Upper lobe of left lung (tissue), 6 donors: ENCODE measurements at regions not wholly inside any gene's neighbourhood (a gene's known extent, or its start where the extent isn't known, plus 50 kb on each side); places are given as distances from the start of the nearest gene placed in this dataset.
A peak's percentile ranks its signal among the peaks of the same experiment; 100 is the strongest.

Experiments
- ATAC-seq, 2 donors: fragments of 200-7000 bp; cut with Tn5 transposase; one replicate each; pipeline ENCODE4 v1.9.1; 2022; ENCODE audit warnings: mild to moderate bottlenecking in 2 of 2, moderate library complexity in 2 of 2; ENCODE audit not compliant: low FRiP score in 2 of 2
- DNase-seq, 2 donors: peaks; one replicate each; pipeline ENCODE4 v3.0.0-alpha.2; 2019 to 2020
- H3K27ac ChIP-seq, 4 donors: fragments of 200-600 bp; sonication (generic); one replicate each; pipeline ENCODE4 v1.5.1; 2016 to 2019
- H3K27me3 ChIP-seq, 4 donors: fragments of 200-600 bp; sonication (generic); one replicate each; pipeline ENCODE4 v1.5.1; 2017 to 2019
- H3K36me3 ChIP-seq, 4 donors: fragments of 200-600 bp; sonication (generic); one replicate each; pipeline ENCODE4 v1.5.1; 2016 to 2019
- H3K4me1 ChIP-seq, 4 donors: fragments of 200-600 bp; sonication (generic); one replicate each; pipeline ENCODE4 v1.5.1; 2018 to 2019
- H3K4me3 ChIP-seq, 4 donors: fragments of 200-600 bp; sonication (generic); one replicate each; pipeline ENCODE4 v1.5.1; 2017 to 2019; ENCODE audit warnings: mild to moderate bottlenecking in 2 of 4, moderate library complexity in 1 of 4
- H3K9me3 ChIP-seq, 4 donors: fragments of 200-600 bp; sonication (generic); one replicate each; pipeline ENCODE4 v1.5.1; 2018 to 2019
- CTCF ChIP-seq, 6 experiments: fragments of 450-650 bp in 4 of 6; fragments of 200-600 bp in 2 of 6; sonication (generic) in 2 of 6; IDR thresholded peaks; one replicate each; pipeline ENCODE4 v1.5.1; 2016 to 2019; ENCODE audit warnings: antibody characterized with exemption in 6 of 6
- EP300 ChIP-seq, 4 donors: sonication (generic); formaldehyde crosslinking; IDR thresholded peaks; one replicate each; pipeline ENCODE4 v1.5.1; 2017; ENCODE audit warnings: antibody characterized with exemption in 4 of 4, control low read depth in 2 of 4
- POLR2A ChIP-seq, 4 donors: fragments of 450-650 bp; IDR thresholded peaks; one replicate each; pipeline ENCODE4 v1.5.1; 2016 to 2017; ENCODE audit warnings: antibody characterized with exemption in 4 of 4, mild to moderate bottlenecking in 2 of 4
- POLR2AphosphoS5 ChIP-seq, 2 donors: sonication (generic); formaldehyde crosslinking; IDR thresholded peaks; one replicate each; pipeline ENCODE4 v1.5.1; 2017; ENCODE audit warnings: antibody characterized with exemption in 2 of 2
- WGBS, 2 donors: methylation state at CpG; one replicate each; pipeline ENCODE4 v1.1.5; 2017 to 2018; 5-methylcytosine and 5-hydroxymethylcytosine counted together
- donor health status: DM: no; HTN: no; CAD: no; lungs with moderate emphysema.
- donor health status: DM: no; HTN: yes; CAD: no; lungs with severe emphysema.

- no peaks in the 10 kb centered on the region for H3K27me3 ChIP-seq
- H3K36me3 ChIP-seq: no peaks in the 10 kb centered on the region
- ATAC-seq (no peak), DNase-seq (no peak)
- no peak overlapping the region for H3K4me3 ChIP-seq
- peaks cover 0 to 3% (median 0%) of the 10 kb centered on the region in 4 donors for H3K4me1 ChIP-seq
- 83 to 87% methylated on average over 9 to 18 of the region's 18 CpGs for WGBS, 2 donors
- H3K27ac ChIP-seq: no peak overlapping the region
- no peaks in the 10 kb centered on the region for H3K9me3 ChIP-seq
- TF ChIP-seq POLR2AphosphoS5 (IDR thresholded peaks at IDR 0.05): no peak
- no peak for TF ChIP-seq POLR2A (IDR thresholded peaks at IDR 0.05)
- no peak for TF ChIP-seq EP300 (IDR thresholded peaks at IDR 0.05)
- TF ChIP-seq CTCF (IDR thresholded peaks at IDR 0.05): no peak
These were observed 94.8 kb upstream of the USP24 start for GRCh38 chr1:55309786-55310504.

- Histone ChIP-seq H3K4me1 (peaks cover 0 to 3% (median 0%) of the 10 kb centered on the region in 4 donors), H3K27me3 (no peaks in the 10 kb centered on the region), H3K4me3 (no peak overlapping the region), H3K9me3 (no peaks in the 10 kb centered on the region), H3K36me3 (no peaks in the 10 kb centered on the region), H3K27ac (no peak overlapping the region)
- no peak for ATAC-seq
- WGBS, 2 donors: 86 to 100% methylated on average over 1 to 2 of the region's 2 CpGs
- DNase-seq: no peak
- TF ChIP-seq POLR2A (IDR thresholded peaks at IDR 0.05): no peak
- TF ChIP-seq EP300 (IDR thresholded peaks at IDR 0.05): peak in 1 of 4 donors; percentile 35
- TF ChIP-seq CTCF (IDR thresholded peaks at IDR 0.05): no peak
- TF ChIP-seq POLR2AphosphoS5 (IDR thresholded peaks at IDR 0.05): peak; percentile 15 to 70
These were observed 93.9 kb upstream of the USP24 start for GRCh38 chr1:55309053-55309452.

GRCh38 chr1:55305735-55306134 lies 90.6 kb upstream of the USP24 start:
- Histone ChIP-seq H3K27me3 (no peaks in the 10 kb centered on the region), H3K27ac (no peak overlapping the region), H3K9me3 (no peaks in the 10 kb centered on the region), H3K4me3 (no peak overlapping the region), H3K36me3 (no peaks in the 10 kb centered on the region), H3K4me1 (peaks cover 0 to 3% (median 0%) of the 10 kb centered on the region in 4 donors)
- DNase-seq (no peak), ATAC-seq (no peak)
- TF ChIP-seq EP300 (IDR thresholded peaks at IDR 0.05) (no peak), CTCF (IDR thresholded peaks at IDR 0.05) (no peak), POLR2A (IDR thresholded peaks at IDR 0.05) (no peak), POLR2AphosphoS5 (IDR thresholded peaks at IDR 0.05) (no peak)
- 44 to 46% methylated on average over 2 of the region's 2 CpGs for WGBS, 2 donors

GRCh38 chr1:55304229-55304740 lies 89.1 kb upstream of the USP24 start:
- Histone ChIP-seq H3K9me3 (no peaks in the 10 kb centered on the region), H3K4me3 (no peak overlapping the region), H3K4me1 (no peaks in the 10 kb centered on the region), H3K27ac (no peak overlapping the region), H3K36me3 (no peaks in the 10 kb centered on the region), H3K27me3 (no peaks in the 10 kb centered on the region)
- ATAC-seq (peak in 1 of 2 donors; percentile 5), DNase-seq (no peak)
- WGBS, 2 donors: 71 to 100% methylated on average over 1 of the region's 1 CpG
- TF ChIP-seq CTCF (IDR thresholded peaks at IDR 0.05) (no peak), EP300 (IDR thresholded peaks at IDR 0.05) (no peak), POLR2AphosphoS5 (IDR thresholded peaks at IDR 0.05) (no peak), POLR2A (IDR thresholded peaks at IDR 0.05) (no peak)

GRCh38 chr1:55302972-55303371 lies 87.8 kb upstream of the USP24 start:
- no peaks in the 10 kb centered on the region for H3K9me3 ChIP-seq
- DNase-seq (no peak), ATAC-seq (no peak)
- WGBS, 2 donors: 88 to 100% methylated on average over 2 of the region's 2 CpGs
- no peak for TF ChIP-seq POLR2A (IDR thresholded peaks at IDR 0.05)
- no peak for TF ChIP-seq POLR2AphosphoS5 (IDR thresholded peaks at IDR 0.05)
- no peak for TF ChIP-seq CTCF (IDR thresholded peaks at IDR 0.05)
- TF ChIP-seq EP300 (IDR thresholded peaks at IDR 0.05): no peak
- no peaks in the 10 kb centered on the region for H3K27me3 ChIP-seq
- no peaks in the 10 kb centered on the region for H3K36me3 ChIP-seq
- no peak overlapping the region for H3K27ac ChIP-seq
- H3K4me1 ChIP-seq: no peaks in the 10 kb centered on the region
- no peak overlapping the region for H3K4me3 ChIP-seq
